ENCODE measurements at regions not wholly inside any gene's neighbourhood (a gene's known extent, or its start where the extent isn't known, plus 50 kb on each side); places are given as distances from the start of the nearest gene placed in this dataset.

- no peak overlapping the region for H3K4me2 ChIP-seq (ENCODE audit: extremely low read depth, insufficient read depth, low read length)
- DNase-seq (ENCODE audit: low read depth in 2 of 2) = no peak
Measured at GRCh38 chr1:38744452-38745350, 114.9 kb downstream of the RRAGC start.

GRCh38 chr1:38743184-38743583 lies 116.4 kb downstream of the RRAGC start:
- TF ChIP-seq EZH2 (IDR thresholded peaks at IDR 0.05; ENCODE audit: low read length, missing control alignments) (no peak), CTCF (conservative IDR thresholded peaks at IDR 0.05 in 1 of 2, IDR thresholded peaks at IDR 0.05 in 1 of 2; ENCODE audit: low read depth in 1 of 2, low read length in 2 of 2) (no peak)
- no peak for DNase-seq (ENCODE audit: low read depth in 2 of 2)
- Histone ChIP-seq H3K4me3 (replicated peaks in 1 of 4; ENCODE audit: control extremely low read depth in 1 of 4, insufficient read depth in 1 of 4, low read depth in 3 of 4, low read length in 4 of 4) (no peak overlapping the region), H3K27ac (ENCODE audit: insufficient read depth, low read length) (no peak overlapping the region), H3K4me2 (ENCODE audit: extremely low read depth, insufficient read depth, low read length) (no peak overlapping the region), H2AFZ (ENCODE audit: low read length) (no peak overlapping the region), H3K4me1 (ENCODE audit: control insufficient read depth, extremely low read depth, insufficient read depth, low read length) (no peaks in the 10 kb centered on the region), H3K9ac (ENCODE audit: insufficient read depth, low read length) (no peak overlapping the region), H4K20me1 (ENCODE audit: control insufficient read depth, extremely low read depth, insufficient read depth, low read length) (no peaks in the 10 kb centered on the region), H3K79me2 (ENCODE audit: control insufficient read depth, insufficient read depth, low read length) (no peaks in the 10 kb centered on the region), H3K27me3 (ENCODE audit: control insufficient read depth, insufficient read depth, low read length) (no peaks in the 10 kb centered on the region), H3K36me3 (ENCODE audit: control insufficient read depth, insufficient read depth, low read length) (no peaks in the 10 kb centered on the region), H3K9me3 (ENCODE audit: control insufficient read depth, insufficient read depth, low read depth, low read length) (no peaks in the 10 kb centered on the region)

More at GRCh38 chr1:38744452-38745350, 114.9 kb downstream of the RRAGC start:
- no peaks in the 10 kb centered on the region for H3K36me3 ChIP-seq (ENCODE audit: control insufficient read depth, insufficient read depth, low read length)
- H2AFZ ChIP-seq (ENCODE audit: low read length) = no peak overlapping the region
- no peak for TF ChIP-seq EZH2 (IDR thresholded peaks at IDR 0.05; ENCODE audit: low read length, missing control alignments)
- TF ChIP-seq CTCF (conservative IDR thresholded peaks at IDR 0.05 in 1 of 2, IDR thresholded peaks at IDR 0.05 in 1 of 2; ENCODE audit: low read depth in 1 of 2, low read length in 2 of 2) = no peak
- H3K9ac ChIP-seq (ENCODE audit: insufficient read depth, low read length) = no peak overlapping the region
- no peaks in the 10 kb centered on the region for H4K20me1 ChIP-seq (ENCODE audit: control insufficient read depth, extremely low read depth, insufficient read depth, low read length)
- H3K9me3 ChIP-seq (ENCODE audit: control insufficient read depth, insufficient read depth, low read depth, low read length) = no peaks in the 10 kb centered on the region
- no peaks in the 10 kb centered on the region for H3K79me2 ChIP-seq (ENCODE audit: control insufficient read depth, insufficient read depth, low read length)
- no peaks in the 10 kb centered on the region for H3K27me3 ChIP-seq (ENCODE audit: control insufficient read depth, insufficient read depth, low read length)
- H3K4me1 ChIP-seq (ENCODE audit: control insufficient read depth, extremely low read depth, insufficient read depth, low read length) = no peaks in the 10 kb centered on the region
- H3K4me3 ChIP-seq (replicated peaks in 1 of 4; ENCODE audit: control extremely low read depth in 1 of 4, insufficient read depth in 1 of 4, low read depth in 3 of 4, low read length in 4 of 4) = no peak overlapping the region
- no peak overlapping the region for H3K27ac ChIP-seq (ENCODE audit: insufficient read depth, low read length)

- no peaks in the 10 kb centered on the region for H4K20me1 ChIP-seq (ENCODE audit: control insufficient read depth, extremely low read depth, insufficient read depth, low read length)
- TF ChIP-seq CTCF (conservative IDR thresholded peaks at IDR 0.05 in 1 of 2, IDR thresholded peaks at IDR 0.05 in 1 of 2; ENCODE audit: low read depth in 1 of 2, low read length in 2 of 2) (no peak), EZH2 (IDR thresholded peaks at IDR 0.05; ENCODE audit: low read length, missing control alignments) (no peak)
- no peaks in the 10 kb centered on the region for H3K27me3 ChIP-seq (ENCODE audit: control insufficient read depth, insufficient read depth, low read length)
- H3K9me3 ChIP-seq (ENCODE audit: control insufficient read depth, insufficient read depth, low read depth, low read length) = no peaks in the 10 kb centered on the region
- no peak overlapping the region for H3K27ac ChIP-seq (ENCODE audit: insufficient read depth, low read length)
- no peak overlapping the region for H3K9ac ChIP-seq (ENCODE audit: insufficient read depth, low read length)
- H3K79me2 ChIP-seq (ENCODE audit: control insufficient read depth, insufficient read depth, low read length) = no peaks in the 10 kb centered on the region
- no peaks in the 10 kb centered on the region for H3K36me3 ChIP-seq (ENCODE audit: control insufficient read depth, insufficient read depth, low read length)
- H3K4me2 ChIP-seq (ENCODE audit: extremely low read depth, insufficient read depth, low read length) = no peak overlapping the region
- H3K4me3 ChIP-seq (replicated peaks in 1 of 4; ENCODE audit: control extremely low read depth in 1 of 4, insufficient read depth in 1 of 4, low read depth in 3 of 4, low read length in 4 of 4) = no peak overlapping the region
- H3K4me1 ChIP-seq (ENCODE audit: control insufficient read depth, extremely low read depth, insufficient read depth, low read length) = no peaks in the 10 kb centered on the region
- peak in 1 of 2 donors; percentile 20 for DNase-seq (ENCODE audit: low read depth in 2 of 2)
- no peak overlapping the region for H2AFZ ChIP-seq (ENCODE audit: low read length)
Measured at GRCh38 chr1:38741341-38741740, 118.2 kb downstream of the RRAGC start.

Data from fibroblast of lung (primary cell).